Brain microvascular endothelial cell (primary cell): ENCODE measurements at regions not wholly inside any gene's neighbourhood (a gene's known extent, or its start where the extent isn't known, plus 50 kb on each side); places are given as distances from the start of the nearest gene placed in this dataset.

ENCODE experiments used
- DNase-seq: peaks from one replicate; pipeline ENCODE4 v3.0.0-alpha.2; 2020
- H3K27ac ChIP-seq: fragments of 250-450 bp; sonication (Bioruptor Pico); 2 replicates; pipeline ENCODE4 v1.5.1; 2020; ENCODE audit warnings: mild to moderate bottlenecking, moderate library complexity
- H3K27me3 ChIP-seq: fragments of 250-450 bp; sonication (Bioruptor Pico); replicated peaks from 2 replicates; pipeline ENCODE4 v1.5.1; 2020; ENCODE audit warnings: mild to moderate bottlenecking
- H3K36me3 ChIP-seq: fragments of 250-450 bp; sonication (Bioruptor Pico); replicated peaks from 2 replicates; pipeline ENCODE4 v1.5.1; 2020; ENCODE audit warnings: mild to moderate bottlenecking
- H3K4me3 ChIP-seq: 2 replicates; pipeline ENCODE4 v1.5.1; 2011; ENCODE audit warnings: low read depth, mild to moderate bottlenecking, control low read depth, low read length, moderate library complexity
- CTCF ChIP-seq: IDR thresholded peaks from 2 replicates; pipeline ENCODE4 v1.5.1; 2011; ENCODE audit warnings: low read depth, mild to moderate bottlenecking, moderate library complexity, low read length, control low read depth, inconsistent platforms; ENCODE audit errors: missing control alignments
- in situ Hi-C: cut with HindIII; loops from 2 replicates; pipeline ENCODE4 v1.10.0; 2017; ENCODE audit warnings: low sequenced_read_pairs, low pct_ligation_motif_present

DNA sequence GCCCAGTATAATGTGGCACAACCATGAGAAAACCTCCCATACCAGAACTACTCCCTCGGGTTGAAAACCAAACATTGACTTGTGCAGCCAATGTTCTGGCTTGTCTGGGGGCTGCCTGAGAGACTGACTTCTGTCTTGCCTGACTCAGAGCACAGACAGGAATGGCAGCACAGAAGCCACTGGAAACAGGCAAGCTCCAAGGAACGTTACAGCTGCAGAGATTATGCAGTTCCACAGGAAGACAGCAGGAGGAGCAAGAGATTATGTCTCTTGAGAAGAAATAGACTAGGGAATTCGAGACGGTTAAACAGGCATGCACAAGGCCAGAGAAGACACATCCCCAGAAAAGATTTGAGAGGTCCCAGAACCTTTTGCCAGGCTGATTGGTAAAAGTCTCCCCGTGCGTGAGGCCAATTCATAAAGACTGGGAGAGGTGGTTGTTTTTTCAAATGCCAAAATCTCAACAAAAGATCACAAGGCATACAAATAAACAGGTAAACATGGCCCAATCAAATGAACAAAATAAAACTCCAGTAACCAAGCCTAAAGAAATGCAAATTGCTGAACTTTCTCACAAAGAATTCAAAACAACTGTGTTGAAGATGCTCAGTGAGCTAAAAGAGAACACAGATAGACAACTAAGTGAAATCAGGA, 90.6 kb upstream of the CDH5 start:
- DNase-seq = peak; percentile 92
- H3K27ac ChIP-seq = no peak overlapping the region
- no peak overlapping the region for H3K4me3 ChIP-seq
- no peaks in the 10 kb centered on the region for H3K36me3 ChIP-seq
- TF ChIP-seq CTCF = peak; percentile 86
- H3K27me3 ChIP-seq = no peaks in the 10 kb centered on the region
- in situ Hi-C loops = no loop called here

- Histone ChIP-seq H3K27ac (no peak overlapping the region), H3K36me3 (no peaks in the 10 kb centered on the region), H3K27me3 (no peaks in the 10 kb centered on the region), H3K4me3 (no peak overlapping the region)
- in situ Hi-C loops = no loop called here
- DNase-seq = no peak
- peak; percentile 38 for TF ChIP-seq CTCF
Observed at GRCh38 chr16:66274335-66275110, 92.0 kb upstream of the CDH5 start.

DNA sequence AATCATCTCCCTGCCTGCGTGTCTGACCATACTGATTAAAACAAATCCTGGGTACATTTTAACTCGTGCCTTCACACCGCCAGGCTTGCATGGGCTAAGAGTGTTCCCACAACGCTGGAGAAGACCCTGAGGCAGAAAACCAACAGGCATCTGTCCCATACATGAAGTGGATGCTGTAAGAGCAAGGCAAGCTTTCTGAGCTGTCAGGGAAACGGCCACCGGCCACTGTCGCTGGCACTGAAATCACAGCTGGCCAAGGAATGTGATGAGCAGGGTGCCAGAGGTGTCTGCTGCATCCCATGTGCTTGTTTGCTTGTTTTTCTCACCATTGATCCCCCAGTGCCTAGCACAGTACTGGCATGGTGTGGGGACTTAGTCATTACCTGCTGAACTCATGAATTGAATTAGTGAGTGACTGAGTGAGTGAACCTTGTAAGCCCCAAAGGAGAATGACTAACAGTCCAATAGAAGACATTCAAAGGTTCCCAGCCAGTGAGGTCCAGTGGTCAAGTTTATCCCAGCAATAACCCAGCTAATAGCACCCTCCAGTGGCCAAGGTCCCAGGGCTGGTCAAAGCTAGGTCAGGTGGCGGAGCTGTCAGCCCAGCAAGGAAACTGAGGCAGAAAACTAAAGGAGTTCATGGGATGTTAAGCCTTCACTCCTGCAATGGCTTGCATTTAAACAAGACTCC, 92.7 kb upstream of the CDH5 start:
- Histone ChIP-seq H3K27me3 (no peaks in the 10 kb centered on the region), H3K36me3 (no peaks in the 10 kb centered on the region), H3K27ac (no peak overlapping the region), H3K4me3 (no peak overlapping the region)
- TF ChIP-seq CTCF = peak; percentile 65
- DNase-seq = no peak
- in situ Hi-C loops = no loop called here

GRCh38 chr16:66273053-66273452, 93.4 kb upstream of the CDH5 start:
- Histone ChIP-seq H3K4me3 (no peak overlapping the region), H3K27me3 (no peaks in the 10 kb centered on the region), H3K27ac (no peak overlapping the region), H3K36me3 (no peaks in the 10 kb centered on the region)
- no peak for TF ChIP-seq CTCF
- in situ Hi-C loops = no loop called here
- DNase-seq = no peak

DNA sequence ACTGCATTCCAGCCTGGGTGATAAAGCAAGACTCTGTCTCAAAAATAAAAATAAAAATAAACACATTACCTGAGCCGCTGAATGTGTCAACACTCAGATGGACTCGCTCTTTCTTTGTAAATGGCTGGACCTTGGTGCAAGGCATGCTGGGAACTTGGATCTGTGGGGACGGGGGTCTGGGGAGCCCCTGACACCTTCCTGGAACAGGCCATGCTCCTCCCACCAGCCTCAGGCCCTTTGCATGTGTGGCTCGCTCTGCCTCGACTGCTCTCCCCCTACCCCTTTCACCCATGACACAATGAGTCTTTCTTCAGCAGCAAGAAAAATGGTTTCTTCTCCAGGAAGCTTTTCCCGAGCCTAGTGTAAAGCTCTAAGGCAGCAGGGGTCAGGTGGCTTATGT, 94.0 kb upstream of the CDH5 start:
- H3K4me3 ChIP-seq = no peak overlapping the region

More for the DNA sequence above, 94.0 kb upstream of the CDH5 start:
- no peak for TF ChIP-seq CTCF
- Histone ChIP-seq H3K36me3 (no peaks in the 10 kb centered on the region), H3K27me3 (no peaks in the 10 kb centered on the region), H3K27ac (no peak overlapping the region)
- no peak for DNase-seq
- in situ Hi-C loops = no loop called here
